Mesodermal cell (in vitro differentiated cells): ENCODE measurements at regions not wholly inside any gene's neighbourhood (a gene's known extent, or its start where the extent isn't known, plus 50 kb on each side); places are given as distances from the start of the nearest gene placed in this dataset.

Experiments used
- H3K27ac ChIP-seq: 2 replicates; pipeline ENCODE4 v1.7.0; 2013; ENCODE audit warnings: mild to moderate bottlenecking, low read depth, low read length, moderate library complexity; ENCODE audit not compliant: severe bottlenecking
- H3K36me3 ChIP-seq: 2 replicates; pipeline ENCODE4 v1.7.1; 2013; ENCODE audit warnings: mild to moderate bottlenecking, low read length, moderate library complexity; ENCODE audit not compliant: control insufficient read depth, insufficient read depth
- H3K4me1 ChIP-seq: one replicate; pipeline ENCODE4 v1.7.1; 2013; ENCODE audit warnings: mild to moderate bottlenecking, low read length; ENCODE audit not compliant: insufficient read depth, control insufficient read depth, poor library complexity, severe bottlenecking
- H3K4me3 ChIP-seq: 2 replicates; pipeline ENCODE4 v1.7.0; 2013; ENCODE audit warnings: low read length, control low read depth, mild to moderate bottlenecking; ENCODE audit not compliant: insufficient read depth, poor library complexity, severe bottlenecking; ENCODE audit errors: extremely low read depth
- H3K9me3 ChIP-seq: 2 replicates; pipeline ENCODE4 v1.7.1; 2013; ENCODE audit warnings: mild to moderate bottlenecking, low read length, moderate library complexity; ENCODE audit not compliant: control insufficient read depth
- WGBS, 2 experiments: methylation state at CpG; one replicate each; pipeline ENCODE4 v1.1.5; 2013; ENCODE audit warnings: missing lambda C conversion rate in 2 of 2; ENCODE audit not compliant: insufficient coverage in 2 of 2; 5-methylcytosine and 5-hydroxymethylcytosine counted together

GRCh38 chr5:167557359-167557758 lies 734.1 kb upstream of the WWC1 start:
- Histone ChIP-seq H3K4me1 (no peaks in the 10 kb centered on the region), H3K36me3 (no peaks in the 10 kb centered on the region), H3K9me3 (no peaks in the 10 kb centered on the region), H3K4me3 (no peak overlapping the region), H3K27ac (no peak overlapping the region)
- WGBS, 2 experiments: 89 to 90% methylated on average over 2 of the region's 2 CpGs

DNA sequence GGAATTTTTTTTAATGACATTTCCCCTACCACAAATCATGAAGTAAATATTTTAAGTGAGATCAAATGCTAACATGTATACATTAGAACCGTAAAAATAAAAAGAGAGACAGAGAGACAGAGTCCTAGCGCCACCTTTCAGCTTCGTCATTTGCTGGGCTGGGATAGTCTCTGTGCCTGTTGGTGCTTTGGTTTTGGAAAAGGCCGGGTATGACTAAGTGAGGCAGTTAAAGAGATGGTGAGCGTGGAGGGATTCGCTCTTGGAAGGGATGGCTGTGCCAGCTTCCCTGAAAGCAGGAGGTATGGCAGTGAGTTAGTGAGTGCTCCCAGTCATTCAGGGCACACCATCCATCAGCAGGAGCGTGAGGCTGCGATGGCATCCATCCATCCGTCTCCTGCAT lies 729.6 kb upstream of the WWC1 start:
- no peaks in the 10 kb centered on the region for H3K9me3 ChIP-seq
- WGBS, 2 experiments: 67 to 75% methylated on average over 8 of the region's 9 CpGs
- no peak overlapping the region for H3K4me3 ChIP-seq
- no peak overlapping the region for H3K27ac ChIP-seq
- H3K4me1 ChIP-seq: no peaks in the 10 kb centered on the region
- H3K36me3 ChIP-seq: no peaks in the 10 kb centered on the region

DNA sequence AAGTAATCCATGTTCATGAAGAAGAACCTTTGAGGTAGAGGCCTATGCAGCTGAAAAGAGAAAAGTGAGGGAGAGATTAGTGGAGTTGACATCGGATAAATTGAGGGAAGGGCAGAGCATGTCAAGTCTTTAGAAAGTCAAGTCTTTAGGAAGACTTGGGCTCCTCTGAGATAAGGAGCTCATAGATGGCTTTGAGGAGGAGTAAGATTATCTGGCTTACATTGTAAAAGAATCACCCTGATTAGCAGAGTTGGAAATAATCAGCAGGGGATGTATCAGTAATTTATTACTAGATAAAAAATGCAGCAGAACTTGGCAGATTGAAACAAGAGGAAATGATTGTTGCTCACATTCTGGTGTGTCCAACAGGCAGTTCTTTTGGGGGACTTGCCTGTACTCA lies 727.2 kb upstream of the WWC1 start:
- H3K36me3 ChIP-seq: no peaks in the 10 kb centered on the region

GRCh38 chr5:167565189-167565954 lies 726.1 kb upstream of the WWC1 start:
- H3K36me3 ChIP-seq: no peaks in the 10 kb centered on the region
- no peak overlapping the region for H3K4me3 ChIP-seq
- H3K27ac ChIP-seq: no peak overlapping the region
- WGBS, 2 experiments: 100% methylated on average over 2 of the region's 8 CpGs; no CpG with 5 or more reads in 1 of the 2 experiments
- no peaks in the 10 kb centered on the region for H3K4me1 ChIP-seq
- H3K9me3 ChIP-seq: no peaks in the 10 kb centered on the region

More for the DNA sequence above, 727.2 kb upstream of the WWC1 start:
- Histone ChIP-seq H3K27ac (no peak overlapping the region), H3K4me1 (no peaks in the 10 kb centered on the region), H3K9me3 (no peaks in the 10 kb centered on the region), H3K4me3 (no peak overlapping the region)
- WGBS, 2 experiments: 93% methylated on average over 1 of the region's 1 CpG; no CpG with 5 or more reads in 1 of the 2 experiments

DNA sequence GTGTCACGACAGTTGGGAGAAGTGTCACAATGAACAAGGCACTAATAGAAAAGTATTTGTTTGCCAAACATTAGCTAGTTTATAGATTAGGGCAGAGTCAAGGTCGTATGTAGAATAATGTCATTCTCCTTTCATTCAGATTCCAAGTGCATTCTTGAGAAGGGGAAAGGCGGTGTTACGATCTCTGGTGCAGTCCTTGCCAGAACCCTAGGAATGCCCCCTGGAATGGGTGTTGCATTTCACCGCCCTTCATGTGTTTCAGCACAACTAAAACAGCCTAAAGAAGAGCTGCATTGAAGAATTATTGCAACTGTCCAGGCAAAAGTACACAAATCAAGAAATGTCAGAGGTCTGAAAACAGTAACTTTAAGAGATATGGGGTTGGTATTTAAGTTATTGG lies 721.0 kb upstream of the WWC1 start:
- Histone ChIP-seq H3K4me1 (no peaks in the 10 kb centered on the region), H3K27ac (no peak overlapping the region), H3K9me3 (no peaks in the 10 kb centered on the region), H3K36me3 (no peaks in the 10 kb centered on the region), H3K4me3 (no peak overlapping the region)
- WGBS, 2 experiments: 40 to 63% methylated on average over 3 to 5 of the region's 5 CpGs

DNA sequence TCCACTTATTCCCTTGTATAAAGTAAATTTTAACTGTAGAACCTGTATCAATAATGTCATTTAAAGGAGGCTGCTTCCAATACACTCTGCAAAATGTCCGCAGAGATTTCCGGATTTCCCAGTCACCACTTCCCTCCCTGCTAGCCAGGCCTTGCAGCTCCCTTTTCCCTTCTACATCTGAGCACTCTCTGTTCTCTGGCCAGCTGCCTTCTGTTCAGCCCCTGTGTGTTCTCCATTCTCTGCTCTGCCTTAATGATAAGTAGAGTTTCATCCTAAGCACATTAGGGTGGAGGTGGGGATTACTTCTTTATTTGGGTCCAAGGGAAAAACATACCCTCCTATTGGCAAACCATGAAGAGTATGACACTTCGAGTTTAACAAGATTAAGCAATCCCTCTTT lies 719.6 kb upstream of the WWC1 start:
- Histone ChIP-seq H3K36me3 (no peaks in the 10 kb centered on the region), H3K4me1 (no peaks in the 10 kb centered on the region), H3K27ac (no peak overlapping the region), H3K9me3 (no peaks in the 10 kb centered on the region), H3K4me3 (no peak overlapping the region)
- WGBS, 2 experiments: 79% methylated on average over 2 of the region's 3 CpGs; no CpG with 5 or more reads in 1 of the 2 experiments

GRCh38 chr5:167573370-167574127 lies 717.9 kb upstream of the WWC1 start:
- Histone ChIP-seq H3K27ac (peak overlapping the region; percentile 52), H3K9me3 (no peaks in the 10 kb centered on the region), H3K36me3 (no peaks in the 10 kb centered on the region), H3K4me3 (peak overlapping the region; percentile 47), H3K4me1 (no peaks in the 10 kb centered on the region)
- 3% methylated on average over 17 to 19 of the region's 23 CpGs for WGBS, 2 experiments

DNA sequence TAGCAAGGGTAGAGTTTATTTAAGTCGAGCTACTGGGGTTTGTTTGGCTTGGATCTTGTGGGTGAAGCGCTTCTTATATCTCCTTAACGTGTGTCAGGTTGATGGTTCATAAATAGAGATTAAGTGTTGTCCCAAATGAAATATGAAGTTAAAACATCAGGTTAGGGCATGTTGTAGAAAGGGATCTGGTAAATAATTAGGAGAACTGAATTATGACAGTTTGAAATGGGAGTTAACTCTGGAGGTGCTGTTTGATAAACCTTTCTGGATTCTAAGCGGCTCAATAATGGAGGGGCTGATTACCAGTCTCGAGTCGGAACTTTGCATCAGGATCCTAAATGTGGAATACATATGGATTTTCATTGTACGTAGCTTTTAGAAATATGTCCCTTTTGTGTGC lies 717.0 kb upstream of the WWC1 start:
- Histone ChIP-seq H3K27ac (no peak overlapping the region), H3K9me3 (no peaks in the 10 kb centered on the region), H3K36me3 (no peaks in the 10 kb centered on the region), H3K4me3 (peak overlapping the region; percentile 47), H3K4me1 (no peaks in the 10 kb centered on the region)
- 33 to 48% methylated on average over 1 to 6 of the region's 7 CpGs for WGBS, 2 experiments

DNA sequence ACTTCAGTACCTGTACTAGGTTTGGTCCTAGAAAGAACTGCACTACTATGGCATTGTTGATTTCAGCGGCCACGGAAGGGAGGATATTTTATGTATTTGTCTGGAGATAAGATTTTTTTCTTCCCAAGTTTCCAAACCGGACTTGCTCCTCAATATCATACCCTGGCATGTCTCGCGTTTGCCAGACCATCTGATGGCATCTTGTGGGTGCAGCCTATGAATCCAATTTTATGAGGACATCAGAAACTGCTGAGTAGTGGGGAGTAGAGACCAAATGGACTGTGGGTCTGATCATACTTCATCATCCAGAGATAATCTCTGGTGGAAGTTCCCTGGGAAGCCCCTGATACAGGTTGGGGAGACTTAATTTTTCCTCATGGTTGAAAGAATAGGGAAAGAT lies 716.1 kb upstream of the WWC1 start:
- Histone ChIP-seq H3K27ac (no peak overlapping the region), H3K36me3 (no peaks in the 10 kb centered on the region), H3K4me1 (no peaks in the 10 kb centered on the region), H3K9me3 (no peaks in the 10 kb centered on the region), H3K4me3 (no peak overlapping the region)
- WGBS, 2 experiments: 70 to 81% methylated on average over 2 of the region's 5 CpGs

- no peak overlapping the region for H3K4me3 ChIP-seq
These were observed 715.3 kb upstream of the WWC1 start for GRCh38 chr5:167576126-167576525.

GRCh38 chr5:167576897-167577296 lies 714.5 kb upstream of the WWC1 start:
- Histone ChIP-seq H3K27ac (no peak overlapping the region), H3K4me1 (no peaks in the 10 kb centered on the region), H3K4me3 (no peak overlapping the region), H3K9me3 (no peaks in the 10 kb centered on the region), H3K36me3 (no peaks in the 10 kb centered on the region)
- WGBS, 2 experiments: 27% methylated on average over 3 to 4 of the region's 4 CpGs

More at GRCh38 chr5:167576126-167576525, 715.3 kb upstream of the WWC1 start:
- no peaks in the 10 kb centered on the region for H3K9me3 ChIP-seq
- no CpG with 5 or more reads among the region's 2 CpGs for WGBS, 2 experiments
- no peaks in the 10 kb centered on the region for H3K4me1 ChIP-seq
- H3K27ac ChIP-seq: no peak overlapping the region
- no peaks in the 10 kb centered on the region for H3K36me3 ChIP-seq
